DOHH2 (cell line): ENCODE measurements at regions not wholly inside any gene's neighbourhood (a gene's known extent, or its start where the extent isn't known, plus 50 kb on each side); places are given as distances from the start of the nearest gene placed in this dataset.

Experiments
- H3F3A ChIP-seq: fragments of 200-600 bp; sonication (generic), shearing (Covaris generic); 2 replicates; pipeline ENCODE4 v1.6.0; 2016; ENCODE audit warnings: antibody characterized with exemption, mild to moderate bottlenecking; ENCODE audit not compliant: control insufficient read depth, insufficient read depth
- H3K27ac ChIP-seq: fragments of 200-600 bp; sonication (generic); 2 replicates; pipeline ENCODE4 v1.5.1; 2014; ENCODE audit warnings: low read depth, mild to moderate bottlenecking, low read length, moderate library complexity
- H3K27me3 ChIP-seq: fragments of 200-600 bp; sonication (generic); 2 replicates; pipeline ENCODE4 v1.6.1; 2014; ENCODE audit warnings: mild to moderate bottlenecking, low read length, mixed read lengths; ENCODE audit not compliant: control insufficient read depth
- H3K36me3 ChIP-seq: fragments of 200-600 bp; sonication (generic); 2 replicates; pipeline ENCODE4 v1.6.1; 2014; ENCODE audit warnings: mild to moderate bottlenecking, low read length, moderate library complexity, mixed read lengths; ENCODE audit not compliant: control insufficient read depth
- H3K4me1 ChIP-seq: fragments of 200-600 bp; sonication (generic); 2 replicates; pipeline ENCODE4 v1.6.1; 2014; ENCODE audit warnings: mild to moderate bottlenecking, low read length, mixed read lengths; ENCODE audit not compliant: control insufficient read depth
- H3K4me2 ChIP-seq: fragments of 200-600 bp; sonication (generic); 2 replicates; pipeline ENCODE4 v1.6.0; 2014; ENCODE audit warnings: mild to moderate bottlenecking, low read length, moderate library complexity
- H3K4me3 ChIP-seq: fragments of 200-600 bp; sonication (generic); 2 replicates; pipeline ENCODE4 v1.5.1; 2014; ENCODE audit warnings: mild to moderate bottlenecking, low read length, mixed read lengths
- H3K79me2 ChIP-seq: fragments of 200-600 bp; sonication (generic); 2 replicates; pipeline ENCODE4 v1.6.1; 2014; ENCODE audit warnings: mild to moderate bottlenecking, low read length, mixed read lengths; ENCODE audit not compliant: control insufficient read depth
- H3K9me2 ChIP-seq: fragments of 200-600 bp; sonication (generic); replicated peaks from 2 replicates; pipeline ENCODE4 v1.6.1; 2014; ENCODE audit warnings: mild to moderate bottlenecking, low read length, mixed read lengths; ENCODE audit not compliant: control insufficient read depth
- H3K9me3 ChIP-seq: fragments of 200-600 bp; sonication (generic); 2 replicates; pipeline ENCODE4 v1.6.1; 2014; ENCODE audit warnings: antibody characterized with exemption, low read length, mixed read lengths; ENCODE audit not compliant: control insufficient read depth, insufficient read depth
- H4K20me1 ChIP-seq: fragments of 200-600 bp; sonication (generic); 2 replicates; pipeline ENCODE4 v1.6.0; 2014; ENCODE audit warnings: low read depth, mild to moderate bottlenecking, antibody characterized with exemption, low read length, moderate library complexity; ENCODE audit not compliant: control insufficient read depth, insufficient read depth
- CTCF ChIP-seq: fragments of 200-600 bp; sonication (generic); IDR thresholded peaks from one replicate; pipeline ENCODE4 v1.5.1; 2014; ENCODE audit warnings: antibody characterized with exemption, mild to moderate bottlenecking, low read depth, low read length; ENCODE audit not compliant: poor library complexity, severe bottlenecking
- EZH2phosphoT487 ChIP-seq: fragments of 200-600 bp; sonication (generic); IDR thresholded peaks from 2 replicates; pipeline ENCODE4 v1.6.1; 2017; ENCODE audit warnings: borderline replicate concordance, mild to moderate bottlenecking, antibody characterized with exemption, low read length, moderate library complexity, mixed read lengths

GRCh38 chr10:78914060-78914378, 154.7 kb upstream of the ZMIZ1 start:
- no peaks in the 10 kb centered on the region for H3K9me3 ChIP-seq

GRCh38 chr10:78914502-78915189, 154.1 kb upstream of the ZMIZ1 start:
- H3K27me3 ChIP-seq: peaks cover 19% of the 10 kb centered on the region

More at GRCh38 chr10:78914060-78914378, 154.7 kb upstream of the ZMIZ1 start:
- H3K27me3 ChIP-seq: peaks cover 18% of the 10 kb centered on the region; the same call in 1 of the 2 replicates
- H3K79me2 ChIP-seq: no peaks in the 10 kb centered on the region
- H3K4me2 ChIP-seq: peak overlapping the region; percentile 37
- no peaks in the 10 kb centered on the region for H3F3A ChIP-seq
- no peak overlapping the region for H3K4me3 ChIP-seq
- no peaks in the 10 kb centered on the region for H3K36me3 ChIP-seq
- no peak overlapping the region for H3K27ac ChIP-seq
- H4K20me1 ChIP-seq: 0 out of 2 replicates have a peak, but pooled peaks cover 5% of the 10 kb centered on the region
- H3K4me1 ChIP-seq: peaks cover 27% of the 10 kb centered on the region
- TF ChIP-seq EZH2phosphoT487 (no peak), CTCF (no peak)
- H3K9me2 ChIP-seq: no peaks in the 10 kb centered on the region

GRCh38 chr10:78915190-78915518, 153.6 kb upstream of the ZMIZ1 start:
- Histone ChIP-seq H3F3A (no peaks in the 10 kb centered on the region), H4K20me1 (0 out of 2 replicates have a peak, but pooled peaks cover 3% of the 10 kb centered on the region), H3K36me3 (no peaks in the 10 kb centered on the region), H3K79me2 (no peaks in the 10 kb centered on the region), H3K27me3 (peaks cover 20% of the 10 kb centered on the region), H3K4me3 (no peak overlapping the region), H3K4me2 (peak overlapping the region; percentile 25; the same call in 1 of the 2 replicates), H3K4me1 (peaks cover 27% of the 10 kb centered on the region), H3K9me2 (no peaks in the 10 kb centered on the region), H3K9me3 (no peaks in the 10 kb centered on the region), H3K27ac (no peak overlapping the region)
- TF ChIP-seq EZH2phosphoT487: no peak
- TF ChIP-seq CTCF: no peak

More at GRCh38 chr10:78914502-78915189, 154.1 kb upstream of the ZMIZ1 start:
- no peaks in the 10 kb centered on the region for H3K79me2 ChIP-seq
- no peak overlapping the region for H3K27ac ChIP-seq
- H3K9me2 ChIP-seq: no peaks in the 10 kb centered on the region
- H4K20me1 ChIP-seq: 0 out of 2 replicates have a peak, but pooled peaks cover 3% of the 10 kb centered on the region
- H3K9me3 ChIP-seq: no peaks in the 10 kb centered on the region
- no peak overlapping the region for H3K4me3 ChIP-seq
- H3K4me1 ChIP-seq: peaks cover 27% of the 10 kb centered on the region
- no peaks in the 10 kb centered on the region for H3K36me3 ChIP-seq
- TF ChIP-seq EZH2phosphoT487 (no peak), CTCF (no peak)
- no peaks in the 10 kb centered on the region for H3F3A ChIP-seq
- H3K4me2 ChIP-seq: peak overlapping the region; percentile 25; the same call in 1 of the 2 replicates
